Osteoblast (primary cell): ENCODE measurements at regions not wholly inside any gene's neighbourhood (a gene's known extent, or its start where the extent isn't known, plus 50 kb on each side); places are given as distances from the start of the nearest gene placed in this dataset.

ENCODE experiments used
- DNase-seq: peaks from one replicate; pipeline ENCODE4 v3.0.0; 2011; ENCODE audit warnings: low spot score, mixed read lengths; ENCODE audit not compliant: insufficient read length; ENCODE audit errors: missing footprints
- H2AFZ ChIP-seq: 2 replicates; pipeline ENCODE4 v1.6.0; 2011; ENCODE audit warnings: mild to moderate bottlenecking, low read length
- H3K27ac ChIP-seq: 2 replicates; pipeline ENCODE4 v1.5.1; 2011; ENCODE audit warnings: mild to moderate bottlenecking, low read depth, low read length, moderate library complexity
- H3K27me3 ChIP-seq: 2 replicates; pipeline ENCODE4 v1.6.0; 2012; ENCODE audit warnings: mild to moderate bottlenecking, control low read depth, inconsistent platforms, low read length, moderate library complexity; ENCODE audit not compliant: insufficient read depth
- H3K36me3 ChIP-seq: 2 replicates; pipeline ENCODE4 v1.5.1; 2011; ENCODE audit warnings: mild to moderate bottlenecking, low read length, control low read depth, moderate library complexity; ENCODE audit not compliant: insufficient read depth
- H3K4me1 ChIP-seq: 2 replicates; pipeline ENCODE4 v1.5.1; 2011; ENCODE audit warnings: mild to moderate bottlenecking, low read length, control low read depth, moderate library complexity; ENCODE audit not compliant: insufficient read depth
- H3K4me2 ChIP-seq: 2 replicates; pipeline ENCODE4 v1.6.0; 2011; ENCODE audit warnings: mild to moderate bottlenecking, low read length; ENCODE audit not compliant: insufficient read depth
- H3K4me3 ChIP-seq: fragments of 200-600 bp; sonication (generic); 3 replicates; pipeline ENCODE4 v1.5.1; 2012; ENCODE audit warnings: mild to moderate bottlenecking, low read length, inconsistent platforms; ENCODE audit not compliant: insufficient read depth
- H3K79me2 ChIP-seq: 2 replicates; pipeline ENCODE4 v1.6.0; 2012; ENCODE audit warnings: mild to moderate bottlenecking, low read length, control low read depth, inconsistent platforms; ENCODE audit not compliant: insufficient read depth
- H3K9me3 ChIP-seq: 2 replicates; pipeline ENCODE4 v1.5.1; 2011; ENCODE audit warnings: low read depth, low read length, control low read depth
- H4K20me1 ChIP-seq: 2 replicates; pipeline ENCODE4 v1.6.0; 2012; ENCODE audit warnings: mild to moderate bottlenecking, low read length, control low read depth; ENCODE audit not compliant: insufficient read depth
- TF ChIP-seq, protein P1 (sequence below): IDR thresholded peaks from 2 replicates; pipeline ENCODE4 v1.5.1; 2011; ENCODE audit warnings: mild to moderate bottlenecking, low read depth, low read length, moderate library complexity; ENCODE audit errors: extremely low read depth

- TF ChIP-seq, protein P1, sequence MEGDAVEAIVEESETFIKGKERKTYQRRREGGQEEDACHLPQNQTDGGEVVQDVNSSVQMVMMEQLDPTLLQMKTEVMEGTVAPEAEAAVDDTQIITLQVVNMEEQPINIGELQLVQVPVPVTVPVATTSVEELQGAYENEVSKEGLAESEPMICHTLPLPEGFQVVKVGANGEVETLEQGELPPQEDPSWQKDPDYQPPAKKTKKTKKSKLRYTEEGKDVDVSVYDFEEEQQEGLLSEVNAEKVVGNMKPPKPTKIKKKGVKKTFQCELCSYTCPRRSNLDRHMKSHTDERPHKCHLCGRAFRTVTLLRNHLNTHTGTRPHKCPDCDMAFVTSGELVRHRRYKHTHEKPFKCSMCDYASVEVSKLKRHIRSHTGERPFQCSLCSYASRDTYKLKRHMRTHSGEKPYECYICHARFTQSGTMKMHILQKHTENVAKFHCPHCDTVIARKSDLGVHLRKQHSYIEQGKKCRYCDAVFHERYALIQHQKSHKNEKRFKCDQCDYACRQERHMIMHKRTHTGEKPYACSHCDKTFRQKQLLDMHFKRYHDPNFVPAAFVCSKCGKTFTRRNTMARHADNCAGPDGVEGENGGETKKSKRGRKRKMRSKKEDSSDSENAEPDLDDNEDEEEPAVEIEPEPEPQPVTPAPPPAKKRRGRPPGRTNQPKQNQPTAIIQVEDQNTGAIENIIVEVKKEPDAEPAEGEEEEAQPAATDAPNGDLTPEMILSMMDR, result no peak
- H3K36me3 ChIP-seq, result no peaks in the 10 kb centered on the region
- no peaks in the 10 kb centered on the region for H3K79me2 ChIP-seq
- H3K4me2 ChIP-seq, result no peak overlapping the region
- no peaks in the 10 kb centered on the region for H4K20me1 ChIP-seq
- H3K4me3 ChIP-seq, result no peak overlapping the region
- DNase-seq, result no peak
- H2AFZ ChIP-seq, result no peak overlapping the region
- no peaks in the 10 kb centered on the region for H3K4me1 ChIP-seq
- H3K9me3 ChIP-seq, result peaks cover 5% of the 10 kb centered on the region
- no peaks in the 10 kb centered on the region for H3K27me3 ChIP-seq
- no peak overlapping the region for H3K27ac ChIP-seq
These were observed 151.9 kb upstream of the IRX3 start for GRCh38 chr16:54438469-54438868.

- TF ChIP-seq, protein P1, result no peak
- no peaks in the 10 kb centered on the region for H4K20me1 ChIP-seq
- H3K36me3 ChIP-seq, result no peaks in the 10 kb centered on the region
- no peaks in the 10 kb centered on the region for H3K27me3 ChIP-seq
- no peak for DNase-seq
- H2AFZ ChIP-seq, result no peak overlapping the region
- H3K4me3 ChIP-seq, result no peak overlapping the region
- no peak overlapping the region for H3K27ac ChIP-seq
- H3K4me2 ChIP-seq, result no peak overlapping the region
- H3K4me1 ChIP-seq, result no peaks in the 10 kb centered on the region
- H3K9me3 ChIP-seq, result no peaks in the 10 kb centered on the region
- no peaks in the 10 kb centered on the region for H3K79me2 ChIP-seq
These were observed 151.3 kb upstream of the IRX3 start for GRCh38 chr16:54437921-54438320.

- Histone ChIP-seq H3K4me1 (peaks cover 2% of the 10 kb centered on the region), H3K79me2 (no peaks in the 10 kb centered on the region)
- DNase-seq, result no peak
These were observed 150.8 kb upstream of the IRX3 start for GRCh38 chr16:54437401-54437800.

DNA sequence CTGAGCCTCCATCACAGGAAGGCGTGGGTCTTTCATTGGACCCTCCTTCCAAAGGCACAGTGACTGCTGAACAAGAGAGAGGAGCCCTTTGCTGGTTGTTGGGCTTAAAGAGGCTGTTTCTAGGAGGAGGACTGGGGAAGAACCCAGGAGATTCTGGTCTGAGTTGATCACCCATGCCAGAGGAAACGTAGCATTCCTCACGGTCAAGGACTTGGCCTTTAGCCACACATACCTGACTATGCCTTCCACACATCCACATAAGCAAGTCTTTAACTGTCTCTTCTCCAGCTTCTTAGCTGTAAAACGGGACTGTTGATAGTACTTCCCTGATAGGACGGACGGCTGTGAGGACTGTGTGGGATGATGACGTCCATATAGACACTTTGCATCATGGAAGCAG is 149.8 kb upstream of the IRX3 start:
- Histone ChIP-seq H3K4me3 (no peak overlapping the region), H4K20me1 (no peaks in the 10 kb centered on the region), H3K9me3 (no peaks in the 10 kb centered on the region), H3K36me3 (no peaks in the 10 kb centered on the region), H3K4me1 (peaks cover 12% of the 10 kb centered on the region), H3K27ac (no peak overlapping the region), H3K4me2 (no peak overlapping the region), H2AFZ (no peak overlapping the region), H3K27me3 (no peaks in the 10 kb centered on the region), H3K79me2 (no peaks in the 10 kb centered on the region)
- TF ChIP-seq, protein P1, result no peak
- no peak for DNase-seq

More at GRCh38 chr16:54437401-54437800, 150.8 kb upstream of the IRX3 start:
- H3K4me3 ChIP-seq, result no peak overlapping the region
- TF ChIP-seq, protein P1, result no peak
- no peak overlapping the region for H3K4me2 ChIP-seq
- no peaks in the 10 kb centered on the region for H4K20me1 ChIP-seq
- no peaks in the 10 kb centered on the region for H3K9me3 ChIP-seq
- H2AFZ ChIP-seq, result no peak overlapping the region
- no peak overlapping the region for H3K27ac ChIP-seq
- no peaks in the 10 kb centered on the region for H3K27me3 ChIP-seq
- no peaks in the 10 kb centered on the region for H3K36me3 ChIP-seq
